Neural cell (in vitro differentiated cells): ENCODE measurements at regions not wholly inside any gene's neighbourhood (a gene's known extent, or its start where the extent isn't known, plus 50 kb on each side); places are given as distances from the start of the nearest gene placed in this dataset.

Source experiments
- H2AFZ ChIP-seq: fragments of 200-600, 300-800 bp; sonication (generic), shearing (Covaris generic); 2 replicates; pipeline ENCODE4 v1.6.0; 2014; ENCODE audit warnings: low read depth, mild to moderate bottlenecking, antibody characterized with exemption, low read length, moderate library complexity
- H3F3A ChIP-seq: fragments of 200-600 bp; shearing (Covaris generic); 2 replicates; pipeline ENCODE4 v1.6.1; 2016; ENCODE audit warnings: mild to moderate bottlenecking, moderate library complexity, mixed read lengths, antibody characterized with exemption, low read length; ENCODE audit not compliant: insufficient read depth, poor library complexity, severe bottlenecking
- H3K27ac ChIP-seq: fragments of 200-600, 300-800 bp; sonication (generic), shearing (Covaris generic); 2 replicates; pipeline ENCODE4 v1.5.1; 2014; ENCODE audit warnings: mild to moderate bottlenecking, low read length, moderate library complexity
- H3K27me3 ChIP-seq: fragments of 300-800, 200-600 bp; sonication (generic), shearing (Covaris generic); 2 replicates; pipeline ENCODE4 v1.6.0; 2014; ENCODE audit warnings: mild to moderate bottlenecking, low read depth, low read length, moderate library complexity; ENCODE audit not compliant: insufficient read depth
- H3K36me3 ChIP-seq: fragments of 300-800, 200-600 bp; sonication (generic), shearing (Covaris generic); 2 replicates; pipeline ENCODE4 v1.5.1; 2014; ENCODE audit warnings: mild to moderate bottlenecking, antibody characterized with exemption, low read length, moderate library complexity; ENCODE audit not compliant: insufficient read depth
- H3K4me2 ChIP-seq: fragments of 300-800, 200-600 bp; sonication (generic), shearing (Covaris generic); 2 replicates; pipeline ENCODE4 v1.6.0; 2014; ENCODE audit warnings: mild to moderate bottlenecking, low read length
- H3K4me3 ChIP-seq: fragments of 300-800, 200-600 bp; sonication (generic), shearing (Covaris generic); 2 replicates; pipeline ENCODE4 v1.5.1; 2014; ENCODE audit warnings: mild to moderate bottlenecking, low read length, moderate library complexity
- H3K79me2 ChIP-seq: fragments of 200-600 bp; shearing (Covaris generic); replicated peaks from 2 replicates; pipeline ENCODE4 v1.6.0; 2014; ENCODE audit warnings: mild to moderate bottlenecking, low read length, moderate library complexity; ENCODE audit not compliant: insufficient read depth
- H3K9ac ChIP-seq: fragments of 300-800, 200-600 bp; sonication (generic), shearing (Covaris generic); 2 replicates; pipeline ENCODE4 v1.6.1; 2016; ENCODE audit warnings: mild to moderate bottlenecking, low read length, mixed read lengths
- H3K9me2 ChIP-seq: fragments of 200-600 bp; shearing (Covaris generic); 2 replicates; pipeline ENCODE4 v1.6.1; 2016; ENCODE audit warnings: mild to moderate bottlenecking, low read length, mixed read lengths; ENCODE audit not compliant: insufficient read depth
- H3K9me3 ChIP-seq: fragments of 200-600, 300-800 bp; sonication (generic), shearing (Covaris generic); 2 replicates; pipeline ENCODE4 v1.6.1; 2016; ENCODE audit warnings: mild to moderate bottlenecking, mixed run types, low read length, moderate library complexity, mixed read lengths
- H4K20me1 ChIP-seq: fragments of 200-600 bp; shearing (Covaris generic); 2 replicates; pipeline ENCODE4 v1.6.1; 2016; ENCODE audit warnings: mild to moderate bottlenecking, mixed run types; ENCODE audit not compliant: insufficient read depth
- CTCF ChIP-seq: fragments of 450-650 bp; IDR thresholded peaks from 2 replicates; pipeline ENCODE4 v1.5.1; 2014; ENCODE audit warnings: antibody characterized with exemption, mild to moderate bottlenecking, moderate library complexity; ENCODE audit not compliant: poor library complexity, severe bottlenecking
- EP300 ChIP-seq: fragments of 450-650 bp; conservative IDR thresholded peaks from 2 replicates; pipeline ENCODE4 v1.6.1; 2014; ENCODE audit warnings: antibody characterized with exemption, mild to moderate bottlenecking, moderate library complexity; ENCODE audit not compliant: poor library complexity, severe bottlenecking
- EZH2 ChIP-seq: fragments of 200-600, 300-800 bp; shearing (Covaris generic), sonication (generic); IDR thresholded peaks from 2 replicates; pipeline ENCODE4 v1.6.1; 2014; ENCODE audit warnings: antibody characterized with exemption, low read length, borderline replicate concordance, mild to moderate bottlenecking; ENCODE audit not compliant: insufficient read depth, poor library complexity, severe bottlenecking
- MXI1 ChIP-seq: fragments of 450-650 bp; conservative IDR thresholded peaks from 2 replicates; pipeline ENCODE4 v1.6.1; 2014; ENCODE audit warnings: antibody characterized with exemption, mild to moderate bottlenecking; ENCODE audit not compliant: poor library complexity, severe bottlenecking
- POLR2AphosphoS5 ChIP-seq: IDR thresholded peaks from 2 replicates; pipeline ENCODE4 v1.6.1; 2012
- RAD21 ChIP-seq: fragments of 450-650 bp; conservative IDR thresholded peaks from 2 replicates; pipeline ENCODE4 v1.6.1; 2014; ENCODE audit warnings: antibody characterized with exemption, mild to moderate bottlenecking, moderate library complexity
- REST ChIP-seq: IDR thresholded peaks from 2 replicates; pipeline ENCODE4 v1.6.1; 2012; ENCODE audit warnings: borderline replicate concordance
- SMC3 ChIP-seq: fragments of 450-650 bp; conservative IDR thresholded peaks from 2 replicates; pipeline ENCODE4 v1.6.1; 2014; ENCODE audit warnings: antibody characterized with exemption, mild to moderate bottlenecking, moderate library complexity; ENCODE audit not compliant: poor library complexity
- TAF1 ChIP-seq: IDR thresholded peaks from 2 replicates; pipeline ENCODE4 v1.6.1; 2012; ENCODE audit warnings: low read depth

DNA sequence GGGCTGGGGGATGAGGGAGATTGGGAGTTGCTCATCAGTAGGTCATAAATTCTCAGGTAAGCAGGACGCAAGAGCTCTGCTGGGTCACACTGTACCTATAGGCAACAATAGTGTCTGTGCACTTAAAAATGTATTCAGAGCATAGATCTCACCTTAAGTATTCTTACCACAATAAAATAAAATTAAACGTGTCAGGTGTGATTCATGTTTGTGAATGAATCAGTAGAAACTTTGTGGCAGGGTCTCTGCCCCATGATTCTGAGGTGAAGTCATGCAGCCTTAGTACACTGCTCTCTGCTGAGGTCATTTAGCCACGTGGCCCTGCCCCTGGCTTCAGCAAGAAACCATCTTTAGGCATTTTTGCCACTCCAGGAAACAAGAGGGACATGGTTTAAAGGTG lies 253.8 kb downstream of the FBXO15 start:
- no peak overlapping the region for H3K9ac ChIP-seq
- no peaks in the 10 kb centered on the region for H3K9me2 ChIP-seq
- TF ChIP-seq EP300 = no peak
- TF ChIP-seq SMC3 = no peak
- no peak for TF ChIP-seq CTCF
- no peak for TF ChIP-seq TAF1
- no peak for TF ChIP-seq MXI1
- TF ChIP-seq REST = no peak
- TF ChIP-seq POLR2AphosphoS5 = no peak
- TF ChIP-seq EZH2 = no peak
- TF ChIP-seq RAD21 = no peak
- H3F3A ChIP-seq = no peaks in the 10 kb centered on the region
- H3K27ac ChIP-seq = no peak overlapping the region
- H3K36me3 ChIP-seq = no peaks in the 10 kb centered on the region
- H3K27me3 ChIP-seq = no peaks in the 10 kb centered on the region
- no peaks in the 10 kb centered on the region for H3K9me3 ChIP-seq
- no peaks in the 10 kb centered on the region for H4K20me1 ChIP-seq
- H3K79me2 ChIP-seq = no peaks in the 10 kb centered on the region
- no peak overlapping the region for H2AFZ ChIP-seq
- H3K4me2 ChIP-seq = no peak overlapping the region
- H3K4me3 ChIP-seq = no peak overlapping the region

DNA sequence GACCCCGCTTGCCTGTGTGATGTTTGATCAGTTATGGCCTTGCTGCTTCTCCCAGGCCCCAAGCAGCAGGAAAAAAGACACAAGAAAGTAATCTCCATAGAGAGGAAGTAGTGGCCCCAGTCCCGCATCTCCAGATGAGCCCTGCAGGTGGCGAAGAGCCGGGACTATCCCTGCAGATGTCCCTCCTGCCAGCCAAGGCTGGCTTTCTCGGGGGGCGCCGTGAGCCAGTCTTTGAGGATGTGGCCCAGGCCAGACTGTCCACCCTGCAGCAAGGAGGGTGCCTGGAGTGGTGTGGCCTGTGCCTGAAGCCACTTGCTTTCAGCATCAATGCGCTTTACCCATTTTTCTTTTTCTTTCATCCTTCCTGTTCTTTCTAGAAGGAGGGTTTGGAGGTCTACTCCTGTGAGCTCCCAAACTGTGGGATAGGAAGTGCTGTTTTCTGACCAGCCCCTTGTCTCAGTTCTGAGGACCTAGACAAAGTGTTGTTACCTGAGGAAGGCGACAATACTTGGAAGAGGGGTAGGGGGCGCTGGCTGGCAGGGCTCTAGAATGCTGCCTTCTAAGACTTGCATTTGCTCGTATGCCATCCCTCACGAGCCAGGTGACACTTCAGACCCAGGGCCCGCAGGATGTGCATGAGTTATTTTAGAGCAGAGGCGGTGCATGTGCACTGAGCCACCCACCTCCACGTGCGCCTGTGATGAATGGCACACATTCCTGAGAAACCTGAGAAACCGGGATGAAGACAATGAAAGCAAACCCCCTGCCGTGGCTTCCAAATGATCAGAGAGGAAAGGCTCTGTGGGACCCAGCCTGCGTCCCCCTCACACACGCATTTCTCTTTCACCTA lies 255.8 kb downstream of the FBXO15 start:
- H3K9me3 ChIP-seq = no peaks in the 10 kb centered on the region
- H4K20me1 ChIP-seq = no peaks in the 10 kb centered on the region
- H2AFZ ChIP-seq = no peak overlapping the region
- no peak overlapping the region for H3K27ac ChIP-seq
- peak; percentile 36 for TF ChIP-seq CTCF
- TF ChIP-seq RAD21 = no peak
- H3K79me2 ChIP-seq = no peaks in the 10 kb centered on the region
- no peak overlapping the region for H3K4me3 ChIP-seq
- H3K9me2 ChIP-seq = no peaks in the 10 kb centered on the region
- no peaks in the 10 kb centered on the region for H3K36me3 ChIP-seq
- H3F3A ChIP-seq = no peaks in the 10 kb centered on the region
- no peak overlapping the region for H3K4me2 ChIP-seq
- H3K27me3 ChIP-seq = no peaks in the 10 kb centered on the region
- no peak overlapping the region for H3K9ac ChIP-seq
